GM12872 (cell line): ENCODE measurements at regions not wholly inside any gene's neighbourhood (a gene's known extent, or its start where the extent isn't known, plus 50 kb on each side); places are given as distances from the start of the nearest gene placed in this dataset.

Experiments
- TF ChIP-seq, protein P1 (sequence below): IDR thresholded peaks from 3 replicates; pipeline ENCODE4 v1.5.1; 2011; ENCODE audit warnings: low read depth, mild to moderate bottlenecking, low read length, moderate library complexity; ENCODE audit not compliant: insufficient read depth

DNA sequence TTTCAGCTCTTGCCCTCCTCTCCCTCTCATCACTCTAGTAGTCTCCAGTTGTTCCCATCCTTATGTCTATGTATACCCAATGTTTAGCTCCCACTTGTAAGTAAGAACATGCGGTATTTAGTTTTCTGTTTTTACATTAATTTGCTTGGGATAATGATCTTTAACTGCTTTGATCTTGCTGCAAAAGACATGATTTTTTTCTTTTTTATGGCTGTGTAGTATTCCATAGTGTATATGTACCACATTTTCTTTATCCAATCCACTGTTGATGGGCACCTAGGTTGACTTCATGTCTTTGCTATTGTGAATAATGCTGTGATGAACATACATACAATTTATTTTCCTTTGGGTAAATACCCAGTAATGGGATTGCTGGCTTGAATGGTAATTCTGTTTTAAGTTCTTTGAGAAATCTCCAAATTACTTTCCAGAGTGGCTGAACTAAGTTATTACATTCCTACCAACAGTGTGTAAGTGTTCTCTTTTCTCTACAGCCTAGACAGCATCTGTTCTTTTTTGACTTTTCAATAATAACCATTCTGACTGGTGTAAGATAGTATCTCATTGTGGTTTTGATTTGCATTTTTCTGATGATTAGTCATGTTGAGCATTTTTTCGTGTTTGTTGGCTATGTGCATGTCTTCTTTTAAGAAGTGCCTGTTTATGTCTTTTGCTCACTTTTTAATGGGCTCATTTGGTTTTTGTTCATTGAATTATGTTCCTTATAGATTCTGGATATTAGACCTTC, 179.6 kb upstream of the SLC39A10 start:
- TF ChIP-seq, protein P1, sequence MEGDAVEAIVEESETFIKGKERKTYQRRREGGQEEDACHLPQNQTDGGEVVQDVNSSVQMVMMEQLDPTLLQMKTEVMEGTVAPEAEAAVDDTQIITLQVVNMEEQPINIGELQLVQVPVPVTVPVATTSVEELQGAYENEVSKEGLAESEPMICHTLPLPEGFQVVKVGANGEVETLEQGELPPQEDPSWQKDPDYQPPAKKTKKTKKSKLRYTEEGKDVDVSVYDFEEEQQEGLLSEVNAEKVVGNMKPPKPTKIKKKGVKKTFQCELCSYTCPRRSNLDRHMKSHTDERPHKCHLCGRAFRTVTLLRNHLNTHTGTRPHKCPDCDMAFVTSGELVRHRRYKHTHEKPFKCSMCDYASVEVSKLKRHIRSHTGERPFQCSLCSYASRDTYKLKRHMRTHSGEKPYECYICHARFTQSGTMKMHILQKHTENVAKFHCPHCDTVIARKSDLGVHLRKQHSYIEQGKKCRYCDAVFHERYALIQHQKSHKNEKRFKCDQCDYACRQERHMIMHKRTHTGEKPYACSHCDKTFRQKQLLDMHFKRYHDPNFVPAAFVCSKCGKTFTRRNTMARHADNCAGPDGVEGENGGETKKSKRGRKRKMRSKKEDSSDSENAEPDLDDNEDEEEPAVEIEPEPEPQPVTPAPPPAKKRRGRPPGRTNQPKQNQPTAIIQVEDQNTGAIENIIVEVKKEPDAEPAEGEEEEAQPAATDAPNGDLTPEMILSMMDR, result no peak

DNA sequence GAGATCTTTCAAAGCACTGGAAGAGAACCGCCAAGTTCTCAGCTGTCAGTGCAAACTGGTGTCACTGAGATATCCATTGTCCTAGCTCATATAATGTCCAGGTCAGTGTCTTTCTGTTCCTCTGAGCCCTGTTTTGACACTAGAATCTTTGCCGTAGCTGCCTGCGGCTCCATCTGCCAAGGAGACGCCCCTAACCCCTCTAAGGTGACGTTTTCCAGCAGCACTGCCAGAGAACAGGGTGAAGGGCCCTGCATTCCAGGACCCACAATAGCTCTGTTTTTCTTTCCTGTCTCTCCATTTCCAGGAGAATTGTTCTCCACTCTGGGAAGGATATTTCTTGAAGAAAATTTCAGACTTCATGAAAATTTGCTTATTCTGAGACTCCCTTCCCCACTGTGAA, 181.7 kb upstream of the SLC39A10 start:
- TF ChIP-seq, protein P1, result no peak

GRCh38 chr2:195473862-195474261, 183.2 kb upstream of the SLC39A10 start:
- TF ChIP-seq, protein P1, result no peak

- TF ChIP-seq, protein P1, result no peak
Measured at GRCh38 chr2:195472501-195473234, 184.4 kb upstream of the SLC39A10 start.

GRCh38 chr2:195471807-195472206, 185.2 kb upstream of the SLC39A10 start:
- TF ChIP-seq, protein P1, result no peak

DNA sequence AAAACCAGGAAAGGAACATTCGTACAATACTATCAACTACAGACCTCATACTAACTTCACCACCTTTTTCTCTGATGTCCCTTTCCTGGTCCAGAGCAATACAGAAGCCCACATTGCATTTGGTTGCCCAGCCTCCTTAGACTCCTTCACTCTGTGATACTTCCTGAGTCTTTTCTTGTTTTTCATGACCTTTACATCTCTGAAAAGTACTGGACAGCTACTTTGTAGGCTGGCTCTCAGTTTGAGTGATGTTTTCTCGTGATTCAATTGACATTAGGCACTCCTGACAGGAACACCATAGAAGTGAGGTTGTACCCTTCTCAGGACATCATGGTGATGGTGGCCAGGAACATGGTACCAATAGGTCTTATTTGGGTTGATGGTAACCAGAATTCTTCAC, 185.9 kb upstream of the SLC39A10 start:
- TF ChIP-seq, protein P1, result no peak

- TF ChIP-seq, protein P1, result no peak
Measured at GRCh38 chr2:195470622-195471021, 186.4 kb upstream of the SLC39A10 start.
